ENCODE measurements at regions not wholly inside any gene's neighbourhood (a gene's known extent, or its start where the extent isn't known, plus 50 kb on each side); places are given as distances from the start of the nearest gene placed in this dataset.

GRCh38 chr12:5251092-5251491, 180.8 kb upstream of the NTF3 start:
- no peaks in the 10 kb centered on the region for H3K36me3 Mint-ChIP-seq
- no peak overlapping the region for H3K4me3 Mint-ChIP-seq
- H3K27ac Mint-ChIP-seq, result no peak overlapping the region
- no peaks in the 10 kb centered on the region for H3K4me1 Mint-ChIP-seq
- no peaks in the 10 kb centered on the region for H3K27me3 Mint-ChIP-seq
- no peaks in the 10 kb centered on the region for H3K9me3 Mint-ChIP-seq

GRCh38 chr12:5251786-5252185, 180.1 kb upstream of the NTF3 start:
- no peaks in the 10 kb centered on the region for H3K4me1 Mint-ChIP-seq
- H3K27ac Mint-ChIP-seq, result no peak overlapping the region
- H3K27me3 Mint-ChIP-seq, result no peaks in the 10 kb centered on the region
- H3K9me3 Mint-ChIP-seq, result no peaks in the 10 kb centered on the region
- H3K36me3 Mint-ChIP-seq, result no peaks in the 10 kb centered on the region
- no peak overlapping the region for H3K4me3 Mint-ChIP-seq

DNA sequence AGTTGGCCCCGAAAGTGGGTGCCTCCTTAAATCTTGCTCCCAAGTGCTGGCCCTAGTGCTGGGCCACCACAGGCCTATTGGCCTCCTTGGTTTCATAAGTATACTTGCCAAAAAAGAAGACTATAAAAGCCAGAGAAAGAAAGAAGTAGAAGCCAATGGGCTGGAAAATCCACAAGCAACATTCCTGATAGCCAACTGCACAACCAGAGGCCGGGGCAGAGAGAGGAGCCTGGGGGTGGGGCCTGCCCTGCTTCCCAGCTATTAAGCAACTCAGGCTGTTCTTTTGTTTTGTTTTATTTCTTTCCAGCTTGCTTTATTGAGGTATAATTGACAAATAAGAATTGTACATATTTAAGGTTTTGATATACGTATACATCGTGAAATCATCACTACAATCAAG, 177.2 kb upstream of the NTF3 start:
- Mint-ChIP-seq H3K9me3 (no peaks in the 10 kb centered on the region), H3K27me3 (no peaks in the 10 kb centered on the region), H3K36me3 (no peaks in the 10 kb centered on the region), H3K4me3 (no peak overlapping the region), H3K4me1 (no peaks in the 10 kb centered on the region), H3K27ac (no peak overlapping the region)

GRCh38 chr12:5257763-5258495, 174.0 kb upstream of the NTF3 start:
- Mint-ChIP-seq H3K27me3 (no peaks in the 10 kb centered on the region), H3K36me3 (no peaks in the 10 kb centered on the region), H3K4me1 (no peaks in the 10 kb centered on the region), H3K4me3 (no peak overlapping the region), H3K9me3 (no peaks in the 10 kb centered on the region), H3K27ac (no peak overlapping the region)

DNA sequence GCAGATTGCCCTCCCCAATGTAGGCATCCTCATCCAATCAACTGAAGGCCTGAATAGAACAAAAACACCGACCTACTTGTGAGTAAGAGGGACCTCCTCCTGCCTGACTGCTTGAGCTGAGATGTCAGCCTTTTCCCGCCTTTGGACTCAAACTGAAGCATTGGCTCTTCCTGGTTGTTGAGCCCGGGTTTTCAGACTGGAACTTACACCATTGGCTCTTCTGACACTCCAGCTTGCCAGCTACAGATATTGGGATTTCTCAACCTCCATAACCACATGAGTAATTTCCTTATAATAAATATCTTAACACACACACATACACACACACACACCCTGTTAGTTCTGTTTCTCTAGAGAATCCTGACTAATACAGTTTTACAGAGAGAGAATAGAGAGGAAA, 173.4 kb upstream of the NTF3 start:
- H3K27me3 Mint-ChIP-seq, result no peaks in the 10 kb centered on the region
- H3K9me3 Mint-ChIP-seq, result no peaks in the 10 kb centered on the region
- no peaks in the 10 kb centered on the region for H3K36me3 Mint-ChIP-seq
- no peaks in the 10 kb centered on the region for H3K4me1 Mint-ChIP-seq
- H3K4me3 Mint-ChIP-seq, result no peak overlapping the region
- H3K27ac Mint-ChIP-seq, result no peak overlapping the region

DNA sequence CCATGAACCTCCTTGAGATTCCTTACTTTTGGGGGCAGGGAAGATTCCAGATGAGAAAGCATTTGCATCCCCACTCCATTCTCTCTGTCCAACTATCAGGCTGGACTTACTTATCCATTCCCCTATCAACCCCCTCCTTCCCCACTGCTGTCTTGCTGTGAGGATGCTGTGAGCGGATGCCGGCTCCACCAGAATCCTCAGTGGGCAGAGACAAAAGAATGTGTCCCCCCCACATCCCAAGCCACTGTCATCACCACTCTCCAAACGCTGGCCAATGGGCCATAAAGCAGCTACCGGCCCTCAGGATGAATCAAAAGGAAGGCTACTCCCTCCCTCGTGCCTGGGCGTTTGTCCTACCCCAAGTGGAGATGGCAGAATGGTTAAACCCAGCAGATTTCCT, 173.0 kb upstream of the NTF3 start:
- Mint-ChIP-seq H3K4me3 (no peak overlapping the region), H3K4me1 (no peaks in the 10 kb centered on the region), H3K27me3 (no peaks in the 10 kb centered on the region), H3K27ac (no peak overlapping the region), H3K36me3 (no peaks in the 10 kb centered on the region), H3K9me3 (no peaks in the 10 kb centered on the region)

GRCh38 chr12:5259523-5259922, 172.4 kb upstream of the NTF3 start:
- H3K27me3 Mint-ChIP-seq, result no peaks in the 10 kb centered on the region
- no peak overlapping the region for H3K4me3 Mint-ChIP-seq
- H3K4me1 Mint-ChIP-seq, result no peaks in the 10 kb centered on the region
- H3K27ac Mint-ChIP-seq, result no peak overlapping the region
- no peaks in the 10 kb centered on the region for H3K36me3 Mint-ChIP-seq
- no peaks in the 10 kb centered on the region for H3K9me3 Mint-ChIP-seq

- no peaks in the 10 kb centered on the region for H3K36me3 Mint-ChIP-seq
- H3K9me3 Mint-ChIP-seq, result no peaks in the 10 kb centered on the region
- no peak overlapping the region for H3K27ac Mint-ChIP-seq
- H3K4me3 Mint-ChIP-seq, result no peak overlapping the region
- H3K27me3 Mint-ChIP-seq, result no peaks in the 10 kb centered on the region
- H3K4me1 Mint-ChIP-seq, result no peaks in the 10 kb centered on the region
Observed at GRCh38 chr12:5260086-5260485, 171.8 kb upstream of the NTF3 start.

DNA sequence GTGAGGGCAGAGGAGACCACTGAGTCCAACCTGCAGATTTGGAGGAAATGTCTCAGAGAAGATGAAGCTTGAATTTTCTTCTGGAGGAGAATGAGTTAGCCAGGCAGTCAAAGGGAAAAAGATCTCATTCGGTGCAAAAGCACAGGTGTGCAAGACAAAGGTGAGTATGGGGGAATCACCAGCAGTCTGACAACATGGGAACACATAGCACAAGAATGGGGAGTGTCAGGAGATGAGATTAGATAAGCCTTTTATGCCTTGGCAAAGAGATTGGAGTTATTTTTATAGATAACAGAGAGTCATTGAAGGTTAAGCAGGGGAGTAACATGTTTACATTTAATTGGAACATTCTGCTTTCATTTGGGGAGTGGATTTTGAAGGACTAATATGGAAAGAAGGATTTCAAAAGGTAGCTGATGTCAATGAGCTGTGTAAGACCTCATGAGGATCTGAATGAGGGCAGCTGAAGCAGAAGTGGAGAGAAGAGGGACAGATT, 171.3 kb upstream of the NTF3 start:
- H3K27me3 Mint-ChIP-seq, result no peaks in the 10 kb centered on the region
- H3K4me3 Mint-ChIP-seq, result no peak overlapping the region
- no peaks in the 10 kb centered on the region for H3K9me3 Mint-ChIP-seq
- no peaks in the 10 kb centered on the region for H3K36me3 Mint-ChIP-seq
- no peak overlapping the region for H3K27ac Mint-ChIP-seq
- no peaks in the 10 kb centered on the region for H3K4me1 Mint-ChIP-seq

DNA sequence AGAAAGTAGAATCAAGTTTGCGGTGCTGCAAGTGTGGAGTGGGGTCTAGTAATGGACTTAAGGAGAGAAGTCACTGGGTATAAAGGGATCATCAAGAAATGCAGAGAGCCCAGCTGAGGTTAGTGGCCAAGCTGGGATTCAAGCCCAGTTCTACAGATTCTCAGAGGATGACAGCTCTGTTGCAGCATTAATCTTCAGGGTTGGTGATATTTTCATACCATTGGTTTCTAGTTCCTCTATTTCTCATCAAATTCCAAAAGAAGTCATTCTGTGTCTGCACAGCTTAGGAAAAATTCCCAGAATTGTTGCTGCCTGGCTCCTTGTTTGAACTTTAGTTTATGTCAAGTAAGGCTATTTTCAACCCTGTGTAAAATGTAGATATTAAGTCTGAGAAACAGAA, 169.5 kb upstream of the NTF3 start:
- Mint-ChIP-seq H3K27ac (no peak overlapping the region), H3K27me3 (no peaks in the 10 kb centered on the region), H3K9me3 (no peaks in the 10 kb centered on the region), H3K4me3 (no peak overlapping the region), H3K36me3 (no peaks in the 10 kb centered on the region), H3K4me1 (no peaks in the 10 kb centered on the region)

- Mint-ChIP-seq H3K27ac (no peak overlapping the region), H3K36me3 (no peaks in the 10 kb centered on the region), H3K9me3 (no peaks in the 10 kb centered on the region), H3K27me3 (no peaks in the 10 kb centered on the region), H3K4me3 (no peak overlapping the region), H3K4me1 (no peaks in the 10 kb centered on the region)
Observed at GRCh38 chr12:5262885-5263284, 169.0 kb upstream of the NTF3 start.

DNA sequence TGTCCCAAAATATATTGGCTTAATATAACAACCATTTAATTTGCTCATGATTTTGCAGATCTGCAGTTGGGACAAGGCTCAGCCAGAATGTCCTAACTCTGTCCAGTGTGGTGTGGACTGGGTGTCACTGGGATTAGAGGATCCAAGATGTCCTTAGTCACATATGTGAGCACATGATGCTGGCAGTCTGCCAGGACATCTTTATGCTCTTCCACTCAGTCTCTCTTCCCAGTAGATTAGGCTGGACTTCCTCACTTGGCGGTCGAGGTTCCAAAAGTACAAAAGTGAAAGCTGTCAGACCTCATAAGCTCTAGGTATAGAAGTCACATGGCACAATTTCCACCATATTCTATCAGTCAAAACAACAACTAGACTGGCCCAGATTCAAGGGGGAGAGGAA, 167.9 kb upstream of the NTF3 start:
- Mint-ChIP-seq H3K4me1 (no peaks in the 10 kb centered on the region), H3K36me3 (no peaks in the 10 kb centered on the region), H3K9me3 (no peaks in the 10 kb centered on the region), H3K27ac (no peak overlapping the region), H3K27me3 (no peaks in the 10 kb centered on the region), H3K4me3 (no peak overlapping the region)

GRCh38 chr12:5267603-5268423, 164.1 kb upstream of the NTF3 start:
- H3K36me3 Mint-ChIP-seq, result no peaks in the 10 kb centered on the region
- no peak overlapping the region for H3K4me3 Mint-ChIP-seq
- H3K4me1 Mint-ChIP-seq, result no peaks in the 10 kb centered on the region
- H3K27me3 Mint-ChIP-seq, result no peaks in the 10 kb centered on the region
- no peak overlapping the region for H3K27ac Mint-ChIP-seq
- no peaks in the 10 kb centered on the region for H3K9me3 Mint-ChIP-seq

DNA sequence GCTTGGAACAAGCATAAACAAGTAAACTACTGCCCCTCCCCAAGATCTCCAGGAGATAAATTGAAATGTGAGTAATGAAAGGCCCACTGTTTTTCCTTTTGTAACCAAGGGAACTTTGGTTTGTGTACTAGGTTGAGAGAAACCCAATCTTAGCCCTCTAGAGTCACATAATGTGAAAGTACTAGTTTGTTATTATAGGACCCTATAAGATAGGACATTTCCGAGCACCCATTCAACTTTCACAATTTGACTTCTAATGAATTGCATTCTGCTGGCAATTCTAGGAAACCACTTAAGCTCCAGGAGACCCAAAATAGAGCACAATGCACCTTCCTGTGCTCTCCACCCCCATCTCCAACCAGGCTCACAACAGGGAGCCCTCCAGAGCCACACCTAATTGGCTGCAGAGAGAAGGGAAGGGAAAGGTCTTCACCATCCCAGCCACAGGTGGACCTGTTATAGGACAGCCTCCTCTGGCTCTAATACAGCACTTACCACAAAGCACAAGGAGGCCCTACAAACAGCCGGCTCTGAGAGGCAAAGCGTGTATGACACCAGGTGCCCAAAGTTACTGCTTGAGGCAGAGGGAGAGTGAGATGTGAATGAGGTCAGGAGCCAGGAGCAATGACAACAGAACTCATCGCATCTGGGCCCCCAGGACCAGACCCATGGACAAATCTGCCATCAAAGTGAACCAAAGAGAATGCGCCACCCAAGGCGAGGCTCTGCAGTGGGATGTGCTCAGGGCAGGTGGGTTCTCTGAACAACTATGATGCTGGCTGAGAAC, 163.3 kb upstream of the NTF3 start:
- H3K27me3 Mint-ChIP-seq, result no peaks in the 10 kb centered on the region
- H3K4me1 Mint-ChIP-seq, result no peaks in the 10 kb centered on the region
- H3K9me3 Mint-ChIP-seq, result no peaks in the 10 kb centered on the region
- H3K4me3 Mint-ChIP-seq, result no peak overlapping the region
- no peak overlapping the region for H3K27ac Mint-ChIP-seq
- H3K36me3 Mint-ChIP-seq, result no peaks in the 10 kb centered on the region

DNA sequence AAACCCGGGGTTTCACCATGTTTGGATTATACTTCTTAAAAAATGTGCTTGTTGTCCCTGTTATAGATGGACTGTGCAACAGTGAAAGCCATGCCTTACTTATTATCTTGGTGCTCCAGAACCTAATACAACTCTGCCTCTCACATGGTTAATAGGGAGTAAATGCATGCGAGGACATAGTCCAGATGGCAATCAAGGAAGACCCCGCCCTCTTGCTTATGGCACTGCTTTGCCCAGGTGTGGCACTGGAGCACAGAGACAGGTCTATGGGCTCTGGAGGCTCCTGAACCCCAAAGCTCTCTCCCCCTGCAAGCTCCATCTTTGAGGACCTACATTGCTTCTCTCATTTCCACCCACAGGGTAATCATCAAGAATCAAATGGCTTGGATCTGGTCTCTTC, 162.1 kb upstream of the NTF3 start:
- no peak overlapping the region for H3K27ac Mint-ChIP-seq
- no peaks in the 10 kb centered on the region for H3K27me3 Mint-ChIP-seq
- H3K36me3 Mint-ChIP-seq, result no peaks in the 10 kb centered on the region
- no peaks in the 10 kb centered on the region for H3K4me1 Mint-ChIP-seq
- H3K4me3 Mint-ChIP-seq, result no peak overlapping the region
- H3K9me3 Mint-ChIP-seq, result no peaks in the 10 kb centered on the region
